ENCODE measurements at regions not wholly inside any gene's neighbourhood (a gene's known extent, or its start where the extent isn't known, plus 50 kb on each side); places are given as distances from the start of the nearest gene placed in this dataset.

DNA sequence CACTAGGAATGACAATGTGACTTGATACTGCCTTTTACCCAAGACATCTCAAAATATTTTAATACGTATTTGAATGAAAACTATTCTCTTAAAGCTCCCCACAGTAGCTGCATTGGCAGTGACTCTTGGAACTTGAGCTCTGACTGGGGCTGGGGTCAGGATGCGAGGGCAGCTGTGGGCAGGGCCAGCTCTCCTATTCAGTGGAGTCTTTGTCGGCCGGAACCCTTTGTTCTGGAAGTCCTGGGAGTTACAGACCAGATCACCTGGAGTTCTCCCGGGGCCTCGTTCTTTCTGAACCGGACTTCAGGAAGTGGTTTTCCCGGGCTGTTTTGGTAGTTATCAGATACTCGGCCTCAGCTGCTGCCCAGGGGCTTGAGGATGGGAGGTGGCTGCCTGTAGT, 84.9 kb downstream of the NPIPB11 start (continued):
- TF ChIP-seq ZXDC (CRISPR knock-in tag; IDR thresholded peaks at IDR 0.05) (no peak), ARHGAP35 (CRISPR knock-in tag; IDR thresholded peaks at IDR 0.05; ENCODE audit: borderline replicate concordance) (no peak), ZSCAN22 (CRISPR knock-in tag; IDR thresholded peaks at IDR 0.05) (no peak), NR2F6 (IDR thresholded peaks at IDR 0.05) (peak; percentile 94), NR2F6 (CRISPR knock-in tag; IDR thresholded peaks at IDR 0.05) (peak; percentile 92), SRF (IDR thresholded peaks at IDR 0.05; ENCODE audit: low read depth, low read length) (no peak), MYNN (CRISPR knock-in tag; IDR thresholded peaks at IDR 0.05; ENCODE audit: low read depth) (no peak), ZNF253 (CRISPR knock-in tag; IDR thresholded peaks at IDR 0.05; ENCODE audit: borderline replicate concordance) (no peak), ZNF234 (CRISPR knock-in tag; conservative IDR thresholded peaks at IDR 0.05) (no peak), DPF2 (CRISPR knock-in tag; IDR thresholded peaks at IDR 0.05; ENCODE audit: borderline replicate concordance, low read depth) (no peak), RARG (CRISPR knock-in tag; IDR thresholded peaks at IDR 0.05; ENCODE audit: low read depth) (no peak), MEIS1 (CRISPR knock-in tag; IDR thresholded peaks at IDR 0.05; ENCODE audit: borderline replicate concordance) (no peak), ZIK1 (CRISPR knock-in tag; IDR thresholded peaks at IDR 0.05; ENCODE audit: borderline replicate concordance, low read depth) (no peak), POGZ (CRISPR knock-in tag; IDR thresholded peaks at IDR 0.05) (no peak), ZMAT3 (CRISPR knock-in tag; conservative IDR thresholded peaks at IDR 0.05) (no peak), FOXP1 (IDR thresholded peaks at IDR 0.05) (no peak), FOXP1 (CRISPR knock-in tag; IDR thresholded peaks at IDR 0.05) (no peak), GTF3A (CRISPR knock-in tag; conservative IDR thresholded peaks at IDR 0.05) (no peak), ZC3H4 (CRISPR knock-in tag; IDR thresholded peaks at IDR 0.05; ENCODE audit: borderline replicate concordance) (no peak), ZNF207 (IDR thresholded peaks at IDR 0.05; ENCODE audit: borderline replicate concordance) (no peak), EZH2 (conservative IDR thresholded peaks at IDR 0.05; ENCODE audit: low read depth, low read length) (no peak), NFRKB (IDR thresholded peaks at IDR 0.05) (no peak), NKX3-1 (CRISPR knock-in tag; IDR thresholded peaks at IDR 0.05) (no peak), ZNF451 (CRISPR knock-in tag; IDR thresholded peaks at IDR 0.05) (no peak)
- TF ChIP-seq, protein P1, sequence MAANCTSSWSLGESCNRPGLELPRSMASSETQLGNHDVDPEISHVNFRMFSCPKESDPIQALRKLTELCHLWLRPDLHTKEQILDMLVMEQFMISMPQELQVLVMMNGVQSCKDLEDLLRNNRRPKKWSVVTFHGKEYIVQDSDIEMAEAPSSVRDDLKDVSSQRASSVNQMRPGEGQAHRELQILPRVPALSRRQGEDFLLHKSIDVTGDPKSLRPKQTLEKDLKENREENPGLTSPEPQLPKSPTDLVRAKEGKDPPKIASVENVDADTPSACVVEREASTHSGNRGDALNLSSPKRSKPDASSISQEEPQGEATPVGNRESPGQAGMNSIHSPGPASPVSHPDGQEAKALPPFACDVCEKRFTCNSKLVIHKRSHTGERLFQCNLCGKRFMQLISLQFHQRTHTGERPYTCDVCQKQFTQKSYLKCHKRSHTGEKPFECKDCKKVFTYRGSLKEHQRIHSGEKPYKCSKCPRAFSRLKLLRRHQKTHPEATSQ (CRISPR knock-in tag; IDR thresholded peaks at IDR 0.05; ENCODE audit: borderline replicate concordance) = no peak
- TF ChIP-seq, protein P2, sequence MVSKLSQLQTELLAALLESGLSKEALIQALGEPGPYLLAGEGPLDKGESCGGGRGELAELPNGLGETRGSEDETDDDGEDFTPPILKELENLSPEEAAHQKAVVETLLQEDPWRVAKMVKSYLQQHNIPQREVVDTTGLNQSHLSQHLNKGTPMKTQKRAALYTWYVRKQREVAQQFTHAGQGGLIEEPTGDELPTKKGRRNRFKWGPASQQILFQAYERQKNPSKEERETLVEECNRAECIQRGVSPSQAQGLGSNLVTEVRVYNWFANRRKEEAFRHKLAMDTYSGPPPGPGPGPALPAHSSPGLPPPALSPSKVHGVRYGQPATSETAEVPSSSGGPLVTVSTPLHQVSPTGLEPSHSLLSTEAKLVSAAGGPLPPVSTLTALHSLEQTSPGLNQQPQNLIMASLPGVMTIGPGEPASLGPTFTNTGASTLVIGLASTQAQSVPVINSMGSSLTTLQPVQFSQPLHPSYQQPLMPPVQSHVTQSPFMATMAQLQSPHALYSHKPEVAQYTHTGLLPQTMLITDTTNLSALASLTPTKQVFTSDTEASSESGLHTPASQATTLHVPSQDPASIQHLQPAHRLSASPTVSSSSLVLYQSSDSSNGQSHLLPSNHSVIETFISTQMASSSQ (IDR thresholded peaks at IDR 0.05; ENCODE audit: low read depth) = no peak
- TF ChIP-seq, protein P2 (CRISPR knock-in tag; IDR thresholded peaks at IDR 0.05; ENCODE audit: borderline replicate concordance) = no peak

Measured in HepG2 (cell line).